CD4-positive, CD25-positive, alpha-beta regulatory T cell (primary cell): ENCODE measurements at regions not wholly inside any gene's neighbourhood (a gene's known extent, or its start where the extent isn't known, plus 50 kb on each side); places are given as distances from the start of the nearest gene placed in this dataset.

Experiments
- ATAC-seq, 2 donors: fragments of 150-1000 bp; cut with Tn5 transposase; one replicate each; pipeline ENCODE4 v1.10.0; 2021; ENCODE audit warnings: low read depth in 2 of 2, moderate number of reproducible peaks in 2 of 2, moderate library complexity in 1 of 2
- DNase-seq, 3 donors: peaks; one replicate each; pipeline versions ENCODE4 v3.0.0 to v3.0.0-alpha.2; 2012 to 2022; ENCODE audit warnings: mixed read lengths in 1 of 3
- H3K27ac ChIP-seq: one replicate; pipeline ENCODE4 v1.7.0; 2013; ENCODE audit warnings: mild to moderate bottlenecking, low read length; ENCODE audit not compliant: insufficient read depth, poor library complexity, severe bottlenecking
- H3K27me3 ChIP-seq: one replicate; pipeline ENCODE4 v1.7.0; 2013; ENCODE audit warnings: low read length; ENCODE audit not compliant: control insufficient read depth, insufficient read depth
- H3K36me3 ChIP-seq: one replicate; pipeline ENCODE4 v1.7.0; 2013; ENCODE audit warnings: mild to moderate bottlenecking, low read length, moderate library complexity; ENCODE audit not compliant: control insufficient read depth, insufficient read depth
- H3K4me1 ChIP-seq: 2 replicates; pipeline ENCODE4 v1.7.0; 2013; ENCODE audit warnings: mild to moderate bottlenecking, low read length; ENCODE audit not compliant: insufficient read depth, control insufficient read depth, poor library complexity, severe bottlenecking
- H3K4me3 ChIP-seq: one replicate; pipeline ENCODE4 v1.7.0; 2013; ENCODE audit warnings: low read depth, mild to moderate bottlenecking, low read length, moderate library complexity
- H3K9me3 ChIP-seq, 2 experiments: 1 replicate in 1 of 2; 2 replicates in 1 of 2; pipeline ENCODE4 v1.7.0; 2013; ENCODE audit warnings: low read length in 2 of 2, mild to moderate bottlenecking in 1 of 2, moderate library complexity in 1 of 2; ENCODE audit not compliant: control insufficient read depth in 2 of 2
- H3K27ac Mint-ChIP-seq, 3 donors: one replicate each; pipeline ENCODE4 v1.8.0; 2020 to 2022; ENCODE audit warnings: mild to moderate bottlenecking in 3 of 3, mixed read lengths in 3 of 3, moderate library complexity in 2 of 3
- H3K27me3 Mint-ChIP-seq: one replicate; pipeline ENCODE4 v1.8.0; 2022; ENCODE audit warnings: mild to moderate bottlenecking, mixed read lengths
- H3K36me3 Mint-ChIP-seq: one replicate; pipeline ENCODE4 v1.8.0; 2020; ENCODE audit warnings: mixed read lengths
- H3K4me1 Mint-ChIP-seq, 4 donors: one replicate each; pipeline ENCODE4 v1.8.0; 2020 to 2022; ENCODE audit warnings: mixed read lengths in 4 of 4, mild to moderate bottlenecking in 1 of 4
- H3K4me3 Mint-ChIP-seq, 4 donors: one replicate each; pipeline ENCODE4 v1.8.0; 2020 to 2022; ENCODE audit warnings: mild to moderate bottlenecking in 4 of 4, mixed read lengths in 4 of 4, moderate library complexity in 3 of 4
- H3K9me3 Mint-ChIP-seq, 7 donors: one replicate each; pipeline ENCODE4 v1.8.0; 2020 to 2022; ENCODE audit warnings: mixed read lengths in 7 of 7, mild to moderate bottlenecking in 3 of 7, moderate library complexity in 2 of 7

DNA sequence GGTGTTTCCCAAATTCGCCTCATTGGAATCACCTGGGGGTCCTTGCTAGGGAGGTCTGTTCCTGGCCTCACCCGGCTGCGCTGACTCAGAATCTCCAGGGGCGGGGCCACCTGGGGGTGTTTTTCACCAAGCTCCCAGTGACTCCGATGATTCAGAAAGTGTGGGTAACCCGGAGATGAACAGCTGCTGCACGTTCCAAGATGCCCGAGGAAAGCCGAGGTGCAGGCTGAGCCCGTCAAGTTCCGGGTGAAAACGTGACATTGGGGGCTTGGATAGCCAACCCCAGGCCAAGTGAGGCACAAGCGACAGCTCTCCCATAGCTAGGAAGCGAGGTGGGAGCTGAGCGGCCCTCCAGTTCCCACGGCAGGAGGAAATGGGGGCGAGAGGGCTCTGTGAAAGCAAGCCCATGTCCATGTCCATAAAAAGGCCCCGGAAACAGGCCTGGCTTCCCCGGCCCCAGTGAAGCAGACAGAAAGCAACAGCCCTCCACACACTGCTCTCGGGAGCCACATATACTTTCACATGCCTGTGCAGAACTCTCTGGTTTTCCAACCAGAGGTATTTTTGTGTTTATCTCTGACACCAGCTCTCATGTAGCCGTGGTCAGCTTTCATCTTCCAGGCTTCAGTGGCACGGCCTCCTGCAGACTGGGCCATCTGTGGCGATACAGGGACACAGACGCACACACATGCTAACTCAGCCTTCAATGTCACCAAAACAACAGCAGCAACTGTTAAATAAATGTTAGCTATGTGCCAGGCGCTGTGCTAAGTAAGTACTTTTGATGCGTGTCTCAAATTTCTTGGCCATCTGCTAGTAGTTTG lies 90.7 kb upstream of the CCDC28A start:
- ATAC-seq, result no peak
- Histone ChIP-seq H3K9me3 (no peaks in the 10 kb centered on the region), H3K27ac (no peak overlapping the region), H3K27me3 (peaks cover 4% of the 10 kb centered on the region), H3K36me3 (no peaks in the 10 kb centered on the region), H3K4me1 (no peaks in the 10 kb centered on the region), H3K4me3 (no peak overlapping the region)
- Mint-ChIP-seq H3K4me1 (no peaks in the 10 kb centered on the region), H3K9me3 (peaks cover 0 to 1% (median 0%) of the 10 kb centered on the region in 7 donors), H3K27ac (no peak overlapping the region), H3K27me3 (peaks cover 24% of the 10 kb centered on the region), H3K4me3 (no peak overlapping the region), H3K36me3 (no peaks in the 10 kb centered on the region)
- no peak for DNase-seq

DNA sequence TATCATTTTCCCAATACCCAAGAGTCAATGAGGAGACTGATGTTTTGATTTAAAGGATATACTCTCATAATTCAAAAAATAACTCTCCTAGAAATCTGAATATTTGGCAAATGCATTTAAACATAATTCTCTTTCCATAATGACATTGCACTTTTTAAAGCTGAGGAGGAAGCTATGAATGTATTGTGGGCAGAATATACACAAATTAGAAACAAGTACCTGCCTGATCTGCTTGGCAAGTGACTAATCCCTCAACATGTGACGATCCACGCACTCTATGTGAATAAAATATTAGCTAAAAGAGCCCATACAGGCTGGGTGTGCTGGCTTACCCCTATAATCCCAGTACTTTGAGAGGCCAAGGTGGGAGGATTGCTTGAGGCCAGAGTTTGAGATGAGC lies 88.3 kb upstream of the CCDC28A start:
- Histone ChIP-seq H3K27ac (no peak overlapping the region), H3K9me3 (no peaks in the 10 kb centered on the region), H3K36me3 (no peaks in the 10 kb centered on the region), H3K27me3 (peaks cover 8% of the 10 kb centered on the region), H3K4me1 (no peaks in the 10 kb centered on the region), H3K4me3 (no peak overlapping the region)
- DNase-seq (no peak), ATAC-seq (no peak)
- no peak overlapping the region for H3K4me3 Mint-ChIP-seq
- H3K9me3 Mint-ChIP-seq, result no peaks in the 10 kb centered on the region
- H3K4me1 Mint-ChIP-seq, result no peaks in the 10 kb centered on the region
- no peaks in the 10 kb centered on the region for H3K36me3 Mint-ChIP-seq
- no peak overlapping the region for H3K27ac Mint-ChIP-seq
- peaks cover 30% of the 10 kb centered on the region for H3K27me3 Mint-ChIP-seq

DNA sequence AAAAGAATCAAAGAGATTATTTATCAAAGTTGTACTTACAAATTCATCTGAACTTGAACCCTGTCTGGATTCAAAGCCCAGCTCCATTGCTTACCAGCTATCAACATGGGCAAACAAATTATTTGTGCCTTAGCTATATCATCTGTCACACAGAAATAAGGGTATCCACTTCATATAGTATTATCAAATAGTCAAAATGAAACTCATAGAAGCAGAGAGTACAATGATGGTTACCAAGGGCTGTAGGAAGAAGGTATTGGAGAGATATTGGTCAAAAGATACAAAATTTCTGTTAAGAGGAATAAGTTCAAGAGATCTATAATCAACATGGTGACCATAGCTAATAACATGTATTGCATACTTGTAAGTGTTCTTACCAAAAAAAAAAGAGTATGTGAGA lies 87.8 kb upstream of the CCDC28A start:
- H3K36me3 Mint-ChIP-seq, result no peaks in the 10 kb centered on the region
- no peak overlapping the region for H3K4me3 Mint-ChIP-seq
- no peak for ATAC-seq
- no peaks in the 10 kb centered on the region for H3K4me1 ChIP-seq
- H3K27ac ChIP-seq, result no peak overlapping the region
- H3K4me1 Mint-ChIP-seq, result no peaks in the 10 kb centered on the region
- no peak overlapping the region for H3K4me3 ChIP-seq
- peaks cover 8% of the 10 kb centered on the region for H3K27me3 ChIP-seq
- no peaks in the 10 kb centered on the region for H3K9me3 ChIP-seq
- no peak for DNase-seq
- no peaks in the 10 kb centered on the region for H3K36me3 ChIP-seq
- peaks cover 29% of the 10 kb centered on the region for H3K27me3 Mint-ChIP-seq
- no peaks in the 10 kb centered on the region for H3K9me3 Mint-ChIP-seq
- no peak overlapping the region for H3K27ac Mint-ChIP-seq

DNA sequence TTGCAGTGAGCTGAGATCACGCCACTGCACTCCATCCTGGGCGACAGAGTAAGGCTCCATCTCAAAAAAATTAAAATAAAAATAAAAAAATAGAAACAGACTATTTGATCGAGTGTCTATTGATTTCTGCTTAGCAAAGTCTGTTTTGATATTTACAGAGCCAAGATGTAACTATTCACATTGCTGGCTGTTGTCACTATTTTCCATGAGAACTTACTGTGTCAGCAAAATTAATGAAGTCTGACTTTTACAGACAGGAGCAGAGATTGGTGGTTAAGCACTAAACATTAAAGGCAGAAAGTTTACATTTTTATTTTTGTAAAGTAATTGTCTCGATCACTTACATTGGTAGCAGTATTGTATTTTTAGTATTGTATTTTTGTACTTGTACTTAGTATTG lies 85.0 kb upstream of the CCDC28A start:
- DNase-seq, result no peak
- H3K27me3 ChIP-seq, result peaks cover 12% of the 10 kb centered on the region
- Mint-ChIP-seq H3K27ac (no peak overlapping the region), H3K4me1 (peaks cover 0 to 8% (median 7%) of the 10 kb centered on the region in 4 donors), H3K36me3 (no peaks in the 10 kb centered on the region), H3K9me3 (no peaks in the 10 kb centered on the region), H3K27me3 (peaks cover 39% of the 10 kb centered on the region), H3K4me3 (no peak overlapping the region)
- H3K4me1 ChIP-seq, result peaks cover 3% of the 10 kb centered on the region
- ATAC-seq, result no peak
- H3K27ac ChIP-seq, result no peak overlapping the region
- no peaks in the 10 kb centered on the region for H3K9me3 ChIP-seq
- H3K4me3 ChIP-seq, result no peak overlapping the region
- H3K36me3 ChIP-seq, result no peaks in the 10 kb centered on the region

DNA sequence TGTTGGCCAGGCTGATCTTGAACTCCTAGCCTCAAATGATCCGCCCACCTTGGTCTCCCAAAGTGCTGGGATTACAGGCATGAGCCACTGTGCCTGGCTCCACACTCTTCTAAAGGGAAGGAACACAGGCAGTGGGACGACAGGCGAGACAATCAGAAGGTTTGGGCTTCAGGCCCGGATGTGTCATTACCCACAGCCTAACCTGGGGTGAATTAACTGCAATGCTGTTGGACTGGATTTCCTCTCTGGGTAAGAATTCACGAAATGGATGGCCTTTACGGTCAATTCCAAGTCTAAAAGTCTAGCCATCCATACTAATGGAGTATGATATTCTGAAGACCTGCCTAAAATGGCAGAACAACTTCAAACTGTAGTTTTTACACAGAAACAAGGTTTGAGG lies 83.7 kb upstream of the CCDC28A start:
- Histone ChIP-seq H3K9me3 (no peaks in the 10 kb centered on the region), H3K36me3 (no peaks in the 10 kb centered on the region), H3K27me3 (peaks cover 19% of the 10 kb centered on the region), H3K4me1 (peaks cover 5% of the 10 kb centered on the region), H3K27ac (no peak overlapping the region), H3K4me3 (no peak overlapping the region)
- no peak for DNase-seq
- no peak for ATAC-seq
- Mint-ChIP-seq H3K4me3 (no peak overlapping the region), H3K27ac (no peak overlapping the region), H3K27me3 (peaks cover 47% of the 10 kb centered on the region), H3K4me1 (peaks cover 0 to 9% (median 8%) of the 10 kb centered on the region in 4 donors), H3K36me3 (no peaks in the 10 kb centered on the region), H3K9me3 (no peaks in the 10 kb centered on the region)

DNA sequence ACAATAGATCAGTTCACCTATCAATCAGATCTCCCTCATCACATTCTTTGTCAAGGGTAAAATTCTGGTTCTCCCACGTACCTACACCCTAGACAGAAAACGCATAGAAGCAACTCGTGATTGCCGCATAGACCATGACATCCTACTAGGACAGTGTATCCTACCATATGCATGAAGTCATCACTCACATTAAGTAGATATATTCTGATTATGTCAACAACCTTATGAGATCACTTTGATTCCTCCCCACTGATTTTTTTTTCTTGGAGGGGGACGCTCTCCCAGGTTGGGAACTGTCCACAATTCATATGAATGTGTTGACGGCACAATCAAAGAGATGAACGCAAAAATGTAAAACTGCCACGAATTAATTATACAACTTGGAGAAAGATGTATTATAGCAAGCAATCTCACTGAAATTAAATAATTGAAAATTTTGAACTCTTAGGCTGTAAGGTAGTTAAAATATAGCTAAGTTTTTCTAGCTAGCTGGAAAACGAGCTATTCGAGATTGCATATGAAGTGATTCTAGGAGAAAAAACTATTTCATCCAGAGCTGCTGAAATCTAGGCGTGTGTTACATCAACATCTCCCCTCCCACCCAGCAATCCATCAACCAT lies 82.5 kb upstream of the CCDC28A start:
- Mint-ChIP-seq H3K27me3 (peaks cover 60% of the 10 kb centered on the region), H3K4me1 (peaks cover 0 to 9% (median 8%) of the 10 kb centered on the region in 4 donors), H3K4me3 (peak overlapping the region; percentile 76 to 89 (median 82)), H3K9me3 (no peaks in the 10 kb centered on the region), H3K27ac (no peak overlapping the region), H3K36me3 (no peaks in the 10 kb centered on the region)
- H3K4me3 ChIP-seq, result no peak overlapping the region
- H3K36me3 ChIP-seq, result no peaks in the 10 kb centered on the region
- H3K27me3 ChIP-seq, result peaks cover 26% of the 10 kb centered on the region
- H3K9me3 ChIP-seq, result no peaks in the 10 kb centered on the region
- DNase-seq (no peak), ATAC-seq (no peak)
- no peak overlapping the region for H3K27ac ChIP-seq
- H3K4me1 ChIP-seq, result peaks cover 5% of the 10 kb centered on the region

DNA sequence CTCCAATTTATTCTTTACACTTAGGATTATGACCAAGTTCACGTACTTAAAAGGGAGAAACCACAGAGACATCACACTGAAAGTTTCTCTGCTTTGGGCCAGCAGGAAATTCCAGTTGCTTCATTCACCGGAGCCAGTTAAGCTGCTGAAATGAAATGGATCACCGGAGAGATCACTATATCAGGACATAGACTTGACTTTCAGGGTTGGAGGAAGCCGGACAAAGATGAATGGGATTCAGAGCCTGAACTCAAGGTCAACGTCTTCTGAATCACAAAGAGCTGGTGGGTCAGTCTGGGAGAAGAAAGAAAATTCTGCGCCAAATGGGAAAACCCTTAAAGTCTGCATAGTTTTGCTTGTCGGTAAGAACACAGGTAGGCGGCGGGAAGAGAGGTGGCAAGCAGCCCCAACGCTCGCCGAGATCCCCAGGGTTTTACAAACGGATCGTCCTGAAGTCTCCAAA lies 81.9 kb upstream of the CCDC28A start:
- H3K4me3 ChIP-seq, result no peak overlapping the region
- Mint-ChIP-seq H3K9me3 (peaks cover 0 to under 1% (median 0%) of the 10 kb centered on the region in 7 donors), H3K4me3 (peak overlapping the region; percentile 76 to 89 (median 82)), H3K27ac (no peak overlapping the region), H3K27me3 (peaks cover 65% of the 10 kb centered on the region), H3K36me3 (no peaks in the 10 kb centered on the region), H3K4me1 (peaks cover 0 to 9% (median 8%) of the 10 kb centered on the region in 4 donors)
- no peak overlapping the region for H3K27ac ChIP-seq
- no peak for DNase-seq
- H3K27me3 ChIP-seq, result peaks cover 26% of the 10 kb centered on the region
- H3K36me3 ChIP-seq, result no peaks in the 10 kb centered on the region
- ATAC-seq, result no peak
- H3K9me3 ChIP-seq, result no peaks in the 10 kb centered on the region
- peaks cover 5% of the 10 kb centered on the region for H3K4me1 ChIP-seq
